ENCODE measurements at regions not wholly inside any gene's neighbourhood (a gene's known extent, or its start where the extent isn't known, plus 50 kb on each side); places are given as distances from the start of the nearest gene placed in this dataset.

DNA sequence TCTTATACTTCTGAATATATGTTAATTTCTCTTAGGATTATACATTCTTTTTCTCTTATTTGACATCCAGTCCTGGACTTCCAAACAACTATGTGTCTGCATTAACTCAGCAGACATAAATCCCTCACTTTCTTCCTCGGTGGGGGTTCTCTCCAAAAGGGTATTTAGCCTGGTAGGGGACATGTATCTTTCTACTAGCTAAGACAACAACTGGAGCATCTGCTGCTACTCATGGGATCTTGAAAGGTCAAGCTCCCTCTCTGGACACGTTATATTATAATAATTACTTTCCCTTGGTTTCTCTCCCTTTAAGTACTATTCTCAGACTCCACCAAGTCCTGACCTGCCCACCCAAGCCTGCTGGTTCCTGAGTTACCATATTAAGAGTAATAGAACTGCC lies 983.7 kb upstream of the FLRT2 start (continued):
- TF ChIP-seq ZNF423 (CRISPR knock-in tag; IDR thresholded peaks at IDR 0.05) (no peak), GTF2I (CRISPR knock-in tag; conservative IDR thresholded peaks at IDR 0.05) (no peak), STAT6 (CRISPR knock-in tag; conservative IDR thresholded peaks at IDR 0.05; ENCODE audit: low read depth) (no peak), SP1 (CRISPR knock-in tag; conservative IDR thresholded peaks at IDR 0.05) (no peak)

GRCh38 chr14:84554136-84554535 lies 975.8 kb upstream of the FLRT2 start:
- H3K4me1 Mint-ChIP-seq, result peaks cover 4% of the 10 kb centered on the region
- peaks cover 33% of the 10 kb centered on the region for H3K9me3 Mint-ChIP-seq
- DNase-seq (ENCODE audit: low spot score) (no peak), ATAC-seq (no peak)
- ChIA-PET POLR2A (interaction anchor here (0.6 kb wide), 1 partner anchor 205 kb away, joined by 3 read pairs; no protein-coding TSS in a partner anchor), CTCF (no interaction called here)
- no peak overlapping the region for H3K4me3 Mint-ChIP-seq
- H3K27ac Mint-ChIP-seq, result no peak overlapping the region
- no peaks in the 10 kb centered on the region for H3K27me3 Mint-ChIP-seq (ENCODE audit: low read depth)
- H3K36me3 Mint-ChIP-seq, result peaks cover 11% of the 10 kb centered on the region
- TF ChIP-seq NFATC4 (CRISPR knock-in tag; IDR thresholded peaks at IDR 0.05) (no peak), ELF4 (CRISPR knock-in tag; IDR thresholded peaks at IDR 0.05; ENCODE audit: low read depth) (no peak), TCF7 (CRISPR knock-in tag; IDR thresholded peaks at IDR 0.05; ENCODE audit: low read depth) (no peak), ZNF121 (CRISPR knock-in tag; IDR thresholded peaks at IDR 0.05) (no peak), ZNF396 (CRISPR knock-in tag; IDR thresholded peaks at IDR 0.05; ENCODE audit: borderline replicate concordance) (no peak), E2F4 (CRISPR knock-in tag; IDR thresholded peaks at IDR 0.05; ENCODE audit: borderline replicate concordance, low read depth) (no peak), FOXK1 (CRISPR knock-in tag; IDR thresholded peaks at IDR 0.05) (no peak), CREB1 (CRISPR knock-in tag; IDR thresholded peaks at IDR 0.05) (no peak)

- ChIA-PET CTCF (no interaction called here), POLR2A (no interaction called here)
- Mint-ChIP-seq H3K27me3 (ENCODE audit: low read depth) (no peaks in the 10 kb centered on the region), H3K36me3 (peaks cover 11% of the 10 kb centered on the region), H3K4me3 (no peak overlapping the region), H3K9me3 (peaks cover 33% of the 10 kb centered on the region), H3K27ac (no peak overlapping the region), H3K4me1 (no peaks in the 10 kb centered on the region)
- ATAC-seq (no peak), DNase-seq (ENCODE audit: low spot score) (no peak)
- TF ChIP-seq RORB (CRISPR knock-in tag; IDR thresholded peaks at IDR 0.05), result no peak
- TF ChIP-seq ATF1 (CRISPR knock-in tag; IDR thresholded peaks at IDR 0.05), result no peak
- TF ChIP-seq OVOL2 (CRISPR knock-in tag; IDR thresholded peaks at IDR 0.05; ENCODE audit: borderline replicate concordance), result no peak
- TF ChIP-seq, protein P1, sequence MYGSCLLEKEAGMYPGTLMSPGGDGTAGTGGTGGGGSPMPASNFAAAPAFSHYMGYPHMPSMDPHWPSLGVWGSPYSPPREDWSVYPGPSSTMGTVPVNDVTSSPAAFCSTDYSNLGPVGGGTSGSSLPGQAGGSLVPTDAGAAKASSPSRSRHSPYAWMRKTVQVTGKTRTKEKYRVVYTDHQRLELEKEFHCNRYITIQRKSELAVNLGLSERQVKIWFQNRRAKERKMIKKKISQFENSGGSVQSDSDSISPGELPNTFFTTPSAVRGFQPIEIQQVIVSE (CRISPR knock-in tag; IDR thresholded peaks at IDR 0.05; ENCODE audit: borderline replicate concordance), result no peak
- no peak for TF ChIP-seq ZNF263 (CRISPR knock-in tag; IDR thresholded peaks at IDR 0.05; ENCODE audit: low read depth)
- no peak for TF ChIP-seq PRRX2 (CRISPR knock-in tag; IDR thresholded peaks at IDR 0.05)
- no peak for TF ChIP-seq ZSCAN18 (CRISPR knock-in tag; IDR thresholded peaks at IDR 0.05)
- TF ChIP-seq HMGXB4 (CRISPR knock-in tag; IDR thresholded peaks at IDR 0.05), result no peak
- no peak for TF ChIP-seq JAZF1 (CRISPR knock-in tag; IDR thresholded peaks at IDR 0.05)
Observed at GRCh38 chr14:84555493-84555892, 974.5 kb upstream of the FLRT2 start.

Data from WTC11 (cell line).